SK-N-SH (cell line): ENCODE measurements at regions not wholly inside any gene's neighbourhood (a gene's known extent, or its start where the extent isn't known, plus 50 kb on each side); places are given as distances from the start of the nearest gene placed in this dataset.
A peak's percentile ranks its signal among the peaks of the same experiment; 100 is the strongest.

Experiments used
- CTCF ChIA-PET: fragments of 300-600, 350-600 bp; formaldehyde crosslinking; extraction: SDS; loops from one replicate; lab custom pipeline; 2021; lab: Yijun Ruan, JAX
- POLR2A ChIA-PET: fragments of 350-600 bp; sonication (Branson Sonifier 250); formaldehyde crosslinking; extraction: SDS; loops from one replicate; lab custom pipeline; 2020; ENCODE audit warnings: antibody characterized with exemption, inconsistent platforms; lab: Yijun Ruan, JAX
- DNase-seq: peaks from one replicate; pipeline ENCODE4 v3.0.0; 2012
- H2AFZ ChIP-seq: fragments of 200-600 bp; sonication (generic); 2 replicates; pipeline ENCODE4 v1.8.1; 2016; ENCODE audit warnings: antibody characterized with exemption, mild to moderate bottlenecking, low read depth
- H3F3A ChIP-seq: fragments of 200-600 bp; sonication (generic); replicated peaks from 2 replicates; pipeline ENCODE3; 2016; ENCODE audit warnings: antibody characterized with exemption, mild to moderate bottlenecking; ENCODE audit not compliant: insufficient read depth
- H3K27ac ChIP-seq, 2 experiments: fragments of 200-500 bp in 1 of 2; fragments of 200-600 bp in 1 of 2; sonication (Bioruptor generic) in 1 of 2; sonication (generic), shearing (Covaris generic) in 1 of 2; 2 replicates each; pipeline versions ENCODE4 v1.5.1 to v1.6.1; 2014 to 2016; ENCODE audit warnings: low read depth in 2 of 2, inconsistent platforms in 1 of 2, low read length in 1 of 2, mild to moderate bottlenecking in 1 of 2, mixed read lengths in 1 of 2
- H3K27me3 ChIP-seq: fragments of 200-600 bp; sonication (generic), shearing (Covaris generic); 2 replicates; pipeline ENCODE4 v1.6.1; 2016; ENCODE audit warnings: mixed run types; ENCODE audit not compliant: insufficient read depth
- H3K36me3 ChIP-seq, 2 experiments: fragments of 200-500 bp in 1 of 2; fragments of 200-600 bp in 1 of 2; sonication (Bioruptor generic) in 1 of 2; sonication (generic) in 1 of 2; replicated peaks in 1 of 2; 2 replicates each; pipeline versions ENCODE3 to v1.5.1; 2014 to 2016; ENCODE audit warnings: low read length in 1 of 2, mild to moderate bottlenecking in 1 of 2; ENCODE audit not compliant: insufficient read depth in 2 of 2, control insufficient read depth in 1 of 2
- H3K4me1 ChIP-seq, 2 experiments: fragments of 200-500 bp in 1 of 2; fragments of 200-600 bp in 1 of 2; sonication (Bioruptor generic) in 1 of 2; sonication (generic), shearing (Covaris generic) in 1 of 2; 2 replicates each; pipeline versions ENCODE4 v1.5.1 to v1.6.1; 2014 to 2016; ENCODE audit warnings: low read depth in 1 of 2, low read length in 1 of 2, mixed run types in 1 of 2; ENCODE audit not compliant: insufficient read depth in 2 of 2, control insufficient read depth in 1 of 2
- H3K4me2 ChIP-seq: fragments of 200-600 bp; sonication (generic), shearing (Covaris generic); 2 replicates; pipeline ENCODE4 v1.6.1; 2017; ENCODE audit warnings: mixed run types
- H3K4me3 ChIP-seq, 2 experiments: fragments of 200-500 bp in 1 of 2; fragments of 200-600 bp in 1 of 2; sonication (Bioruptor generic) in 1 of 2; sonication (generic), shearing (Covaris generic) in 1 of 2; 2 replicates each; pipeline versions ENCODE4 v1.5.1 to v1.8.1; 2014 to 2016; ENCODE audit warnings: low read depth in 2 of 2, inconsistent platforms in 1 of 2, low read length in 1 of 2, mild to moderate bottlenecking in 1 of 2, mixed read lengths in 1 of 2, moderate library complexity in 1 of 2
- H3K79me2 ChIP-seq: fragments of 200-600 bp; sonication (generic); 2 replicates; pipeline ENCODE4 v1.8.1; 2017; ENCODE audit warnings: mild to moderate bottlenecking; ENCODE audit not compliant: insufficient read depth
- H3K9ac ChIP-seq: fragments of 200-600 bp; sonication (generic); 2 replicates; pipeline ENCODE4 v1.6.1; 2017; ENCODE audit warnings: mixed run types
- H3K9me2 ChIP-seq: fragments of 200-600 bp; sonication (generic); 2 replicates; pipeline ENCODE4 v1.6.1; 2017; ENCODE audit warnings: mixed run types
- H3K9me3 ChIP-seq: fragments of 200-600 bp; sonication (generic); 2 replicates; pipeline ENCODE4 v1.6.1; 2017; ENCODE audit warnings: mixed run types, mild to moderate bottlenecking, moderate library complexity
- H4K20me1 ChIP-seq: fragments of 200-600 bp; sonication (generic); 2 replicates; pipeline ENCODE4 v1.6.1; 2017; ENCODE audit warnings: mild to moderate bottlenecking, mixed run types; ENCODE audit not compliant: insufficient read depth
- GABPA ChIP-seq: IDR thresholded peaks from 2 replicates; pipeline ENCODE4 v1.4.0; 2012; ENCODE audit warnings: low read depth, mild to moderate bottlenecking
- MXI1 ChIP-seq: IDR thresholded peaks from 2 replicates; pipeline ENCODE4 v1.6.1; 2012; ENCODE audit warnings: mild to moderate bottlenecking, low read depth, low read length, improper control_type of control experiment
- NRF1 ChIP-seq: IDR thresholded peaks from 2 replicates; pipeline ENCODE4 v1.6.1; 2012; ENCODE audit warnings: low read depth, mild to moderate bottlenecking, low read length
- POLR2AphosphoS5 ChIP-seq: IDR thresholded peaks from 2 replicates; pipeline ENCODE4 v1.6.1; 2012; ENCODE audit warnings: low read depth, low read length
- TEAD4 ChIP-seq: IDR thresholded peaks from 2 replicates; pipeline ENCODE4 v1.4.0; 2012; ENCODE audit warnings: mild to moderate bottlenecking, borderline replicate concordance; ENCODE audit not compliant: insufficient read depth
- YY1 ChIP-seq: IDR thresholded peaks from 2 replicates; pipeline ENCODE4 v1.4.0; 2012; ENCODE audit warnings: low read depth, mild to moderate bottlenecking
- WGBS: methylation state at CpG from one replicate; pipeline ENCODE4 v1.1.6; 2017; ENCODE audit warnings: low lambda C conversion rate; 5-methylcytosine and 5-hydroxymethylcytosine counted together
- TF ChIP-seq, protein P1 (sequence below): IDR thresholded peaks from 2 replicates; pipeline ENCODE4 v1.4.0; 2012; ENCODE audit warnings: low read depth, borderline replicate concordance
- TF ChIP-seq, protein P2 (sequence below): IDR thresholded peaks from 2 replicates; pipeline ENCODE4; 2012
- TF ChIP-seq, protein P3 (sequence below): fragments of 200-600 bp; sonication (generic); IDR thresholded peaks from 2 replicates; pipeline ENCODE4 v1.6.1; 2017; ENCODE audit warnings: antibody characterized with exemption, mild to moderate bottlenecking, moderate library complexity

GRCh38 chr16:11401161-11402050, 56.1 kb downstream of the RMI2 start:
- H3K79me2 ChIP-seq: no peaks in the 10 kb centered on the region
- no peaks in the 10 kb centered on the region for H3F3A ChIP-seq
- no peak overlapping the region for H3K9ac ChIP-seq
- H3K27me3 ChIP-seq: no peaks in the 10 kb centered on the region
- ChIA-PET CTCF (interaction anchor here (0.7 to 8.6 kb wide), 9 partner anchors 30 to 438 kb away, joined by 3 to 103 read pairs (median 4); partner anchors contain the start of gene LITAF), POLR2A (interaction anchor here (0.5 kb wide), 1 partner anchor 356 kb away, joined by 4 read pairs; no protein-coding TSS in a partner anchor)
- H4K20me1 ChIP-seq: no peaks in the 10 kb centered on the region
- H3K9me2 ChIP-seq: no peaks in the 10 kb centered on the region
- H3K4me1 ChIP-seq: peaks cover 0 to 20% of the 10 kb centered on the region in 2 experiments; a peak in 1 of 4 replicates
- peak; percentile 28 for DNase-seq
- no peak overlapping the region for H2AFZ ChIP-seq
- no peak overlapping the region for H3K27ac ChIP-seq
- 73% methylated on average over 18 of the region's 26 CpGs for WGBS
- no peaks in the 10 kb centered on the region for H3K36me3 ChIP-seq
- TF ChIP-seq NRF1: no peak
- TF ChIP-seq, protein P1, sequence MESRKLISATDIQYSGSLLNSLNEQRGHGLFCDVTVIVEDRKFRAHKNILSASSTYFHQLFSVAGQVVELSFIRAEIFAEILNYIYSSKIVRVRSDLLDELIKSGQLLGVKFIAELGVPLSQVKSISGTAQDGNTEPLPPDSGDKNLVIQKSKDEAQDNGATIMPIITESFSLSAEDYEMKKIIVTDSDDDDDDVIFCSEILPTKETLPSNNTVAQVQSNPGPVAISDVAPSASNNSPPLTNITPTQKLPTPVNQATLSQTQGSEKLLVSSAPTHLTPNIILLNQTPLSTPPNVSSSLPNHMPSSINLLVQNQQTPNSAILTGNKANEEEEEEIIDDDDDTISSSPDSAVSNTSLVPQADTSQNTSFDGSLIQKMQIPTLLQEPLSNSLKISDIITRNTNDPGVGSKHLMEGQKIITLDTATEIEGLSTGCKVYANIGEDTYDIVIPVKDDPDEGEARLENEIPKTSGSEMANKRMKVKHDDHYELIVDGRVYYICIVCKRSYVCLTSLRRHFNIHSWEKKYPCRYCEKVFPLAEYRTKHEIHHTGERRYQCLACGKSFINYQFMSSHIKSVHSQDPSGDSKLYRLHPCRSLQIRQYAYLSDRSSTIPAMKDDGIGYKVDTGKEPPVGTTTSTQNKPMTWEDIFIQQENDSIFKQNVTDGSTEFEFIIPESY: no peak
- TF ChIP-seq MXI1: no peak
- TF ChIP-seq, protein P2, sequence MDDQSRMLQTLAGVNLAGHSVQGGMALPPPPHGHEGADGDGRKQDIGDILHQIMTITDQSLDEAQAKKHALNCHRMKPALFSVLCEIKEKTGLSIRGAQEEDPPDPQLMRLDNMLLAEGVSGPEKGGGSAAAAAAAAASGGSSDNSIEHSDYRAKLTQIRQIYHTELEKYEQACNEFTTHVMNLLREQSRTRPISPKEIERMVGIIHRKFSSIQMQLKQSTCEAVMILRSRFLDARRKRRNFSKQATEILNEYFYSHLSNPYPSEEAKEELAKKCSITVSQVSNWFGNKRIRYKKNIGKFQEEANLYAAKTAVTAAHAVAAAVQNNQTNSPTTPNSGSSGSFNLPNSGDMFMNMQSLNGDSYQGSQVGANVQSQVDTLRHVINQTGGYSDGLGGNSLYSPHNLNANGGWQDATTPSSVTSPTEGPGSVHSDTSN: no peak
- TF ChIP-seq GABPA: no peak
- no peak for TF ChIP-seq POLR2AphosphoS5
- TF ChIP-seq, protein P3, sequence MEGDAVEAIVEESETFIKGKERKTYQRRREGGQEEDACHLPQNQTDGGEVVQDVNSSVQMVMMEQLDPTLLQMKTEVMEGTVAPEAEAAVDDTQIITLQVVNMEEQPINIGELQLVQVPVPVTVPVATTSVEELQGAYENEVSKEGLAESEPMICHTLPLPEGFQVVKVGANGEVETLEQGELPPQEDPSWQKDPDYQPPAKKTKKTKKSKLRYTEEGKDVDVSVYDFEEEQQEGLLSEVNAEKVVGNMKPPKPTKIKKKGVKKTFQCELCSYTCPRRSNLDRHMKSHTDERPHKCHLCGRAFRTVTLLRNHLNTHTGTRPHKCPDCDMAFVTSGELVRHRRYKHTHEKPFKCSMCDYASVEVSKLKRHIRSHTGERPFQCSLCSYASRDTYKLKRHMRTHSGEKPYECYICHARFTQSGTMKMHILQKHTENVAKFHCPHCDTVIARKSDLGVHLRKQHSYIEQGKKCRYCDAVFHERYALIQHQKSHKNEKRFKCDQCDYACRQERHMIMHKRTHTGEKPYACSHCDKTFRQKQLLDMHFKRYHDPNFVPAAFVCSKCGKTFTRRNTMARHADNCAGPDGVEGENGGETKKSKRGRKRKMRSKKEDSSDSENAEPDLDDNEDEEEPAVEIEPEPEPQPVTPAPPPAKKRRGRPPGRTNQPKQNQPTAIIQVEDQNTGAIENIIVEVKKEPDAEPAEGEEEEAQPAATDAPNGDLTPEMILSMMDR: no peak
- TF ChIP-seq TEAD4: no peak
- no peak for TF ChIP-seq YY1
- H3K9me3 ChIP-seq: no peaks in the 10 kb centered on the region
- no peak overlapping the region for H3K4me3 ChIP-seq
- no peak overlapping the region for H3K4me2 ChIP-seq
